LNCaP clone FGC (cell line): ENCODE measurements at regions not wholly inside any gene's neighbourhood (a gene's known extent, or its start where the extent isn't known, plus 50 kb on each side); places are given as distances from the start of the nearest gene placed in this dataset.

Experiments used
- DNase-seq: peaks from one replicate; pipeline ENCODE4 v3.0.0-alpha.2; 2011; ENCODE audit warnings: low read depth
- H3K4me3 ChIP-seq: 2 replicates; pipeline ENCODE4 v1.5.1; 2011; ENCODE audit warnings: mild to moderate bottlenecking, low read depth, low read length, control low read depth
- CTCF ChIP-seq: IDR thresholded peaks from 2 replicates; pipeline ENCODE4 v1.5.1; 2012; ENCODE audit warnings: mild to moderate bottlenecking; ENCODE audit not compliant: control insufficient read depth, insufficient read depth; ENCODE audit errors: extremely low read depth

GRCh38 chr12:20280515-20280914 lies 87.8 kb upstream of the PDE3A start:
- no peak for DNase-seq
- no peak for TF ChIP-seq CTCF
- H3K4me3 ChIP-seq = no peak overlapping the region

- no peak for TF ChIP-seq CTCF
- no peak overlapping the region for H3K4me3 ChIP-seq
Measured at GRCh38 chr12:20282401-20282800, 85.9 kb upstream of the PDE3A start.

GRCh38 chr12:20283482-20283881 lies 84.9 kb upstream of the PDE3A start:
- no peak overlapping the region for H3K4me3 ChIP-seq
- no peak for DNase-seq
- no peak for TF ChIP-seq CTCF

More at GRCh38 chr12:20282401-20282800, 85.9 kb upstream of the PDE3A start:
- DNase-seq = no peak

- no peak for TF ChIP-seq CTCF
- no peak overlapping the region for H3K4me3 ChIP-seq
- no peak for DNase-seq
Measured at GRCh38 chr12:20289520-20289919, 78.8 kb upstream of the PDE3A start.

GRCh38 chr12:20300457-20300856 lies 67.9 kb upstream of the PDE3A start:
- DNase-seq = no peak
- TF ChIP-seq CTCF = no peak
- no peak overlapping the region for H3K4me3 ChIP-seq

- TF ChIP-seq CTCF = no peak
- DNase-seq = no peak
- H3K4me3 ChIP-seq = no peak overlapping the region
Measured at GRCh38 chr12:20305470-20305869, 62.9 kb upstream of the PDE3A start.

GRCh38 chr12:20309504-20310148 lies 58.7 kb upstream of the PDE3A start:
- H3K4me3 ChIP-seq = no peak overlapping the region
- no peak for TF ChIP-seq CTCF
- no peak for DNase-seq
